HG03558 (cell line): ENCODE measurements at regions not wholly inside any gene's neighbourhood (a gene's known extent, or its start where the extent isn't known, plus 50 kb on each side); places are given as distances from the start of the nearest gene placed in this dataset.
A peak's percentile ranks its signal among the peaks of the same experiment; 100 is the strongest.
"Not testable (repeated sequence)": the region's sequence is repeated elsewhere in the genome, so short reads cannot be mapped to it uniquely, and the experiment has no call there.

Experiments
- ATAC-seq: cut with Tn5 transposase; IDR thresholded peaks from one replicate; pipeline ENCODE4 v1.9.1; 2021; ENCODE audit warnings: moderate number of reproducible peaks; ENCODE audit not compliant: unreplicated experiment; ENCODE audit errors: extremely low read depth

GRCh38 chr2:222013889-222014288 lies 284.9 kb downstream of the PAX3 start:
- ATAC-seq = no peak

GRCh38 chr2:222000326-222000725 lies 298.5 kb downstream of the PAX3 start:
- no peak for ATAC-seq

GRCh38 chr2:221999717-222000116 lies 299.1 kb downstream of the PAX3 start:
- ATAC-seq = no peak

GRCh38 chr2:221999166-221999565 lies 299.6 kb downstream of the PAX3 start:
- no peak for ATAC-seq

GRCh38 chr2:221997683-221998082 lies 301.1 kb downstream of the PAX3 start:
- ATAC-seq = no peak

- ATAC-seq = no peak
These were observed 301.7 kb downstream of the PAX3 start for GRCh38 chr2:221997100-221997499.

- no peak for ATAC-seq
These were observed 303.9 kb downstream of the PAX3 start for GRCh38 chr2:221994926-221995325.

- ATAC-seq = not testable (repeated sequence)
These were observed 314.4 kb downstream of the PAX3 start for GRCh38 chr2:221984376-221984775.

GRCh38 chr2:221981912-221982470 lies 316.8 kb downstream of the PAX3 start:
- ATAC-seq = no peak

- ATAC-seq = no peak
These were observed 323.6 kb downstream of the PAX3 start for GRCh38 chr2:221975151-221975550.

GRCh38 chr2:221973902-221974301 lies 324.9 kb downstream of the PAX3 start:
- no peak for ATAC-seq

- ATAC-seq = no peak
These were observed 325.3 kb downstream of the PAX3 start for GRCh38 chr2:221973502-221973901.

GRCh38 chr2:221972813-221973478 lies 325.9 kb downstream of the PAX3 start:
- ATAC-seq = no peak

GRCh38 chr2:221970389-221970788 lies 328.4 kb downstream of the PAX3 start:
- no peak for ATAC-seq

- no peak for ATAC-seq
These were observed 329.0 kb downstream of the PAX3 start for GRCh38 chr2:221969830-221970144.

GRCh38 chr2:221969087-221969829 lies 329.5 kb downstream of the PAX3 start:
- ATAC-seq = peak; percentile 46

- ATAC-seq = no peak
These were observed 336.6 kb downstream of the PAX3 start for GRCh38 chr2:221962186-221962585.

- no peak for ATAC-seq
These were observed 337.2 kb downstream of the PAX3 start for GRCh38 chr2:221961561-221961960.

- no peak for ATAC-seq
These were observed 340.6 kb downstream of the PAX3 start for GRCh38 chr2:221958224-221958623.

- ATAC-seq = no peak
These were observed 350.7 kb downstream of the PAX3 start for GRCh38 chr2:221948076-221948475.

- not testable (repeated sequence) for ATAC-seq
These were observed 354.3 kb downstream of the PAX3 start for GRCh38 chr2:221944452-221944851.
